GM23248 (cell line): ENCODE measurements at regions not wholly inside any gene's neighbourhood (a gene's known extent, or its start where the extent isn't known, plus 50 kb on each side); places are given as distances from the start of the nearest gene placed in this dataset.

Experiments used
- EZH2 ChIP-seq: fragments of 200-600 bp; sonication (generic); IDR thresholded peaks from 2 replicates; pipeline ENCODE4 v1.6.1; 2018; ENCODE audit warnings: antibody characterized with exemption, mild to moderate bottlenecking; ENCODE audit not compliant: insufficient read depth, poor library complexity, severe bottlenecking
- EZH2phosphoT487 ChIP-seq: fragments of 200-600 bp; sonication (generic); IDR thresholded peaks from 2 replicates; pipeline ENCODE4 v1.6.1; 2018; ENCODE audit warnings: antibody characterized with exemption, moderate library complexity, mild to moderate bottlenecking, low read depth; ENCODE audit not compliant: insufficient read depth

DNA sequence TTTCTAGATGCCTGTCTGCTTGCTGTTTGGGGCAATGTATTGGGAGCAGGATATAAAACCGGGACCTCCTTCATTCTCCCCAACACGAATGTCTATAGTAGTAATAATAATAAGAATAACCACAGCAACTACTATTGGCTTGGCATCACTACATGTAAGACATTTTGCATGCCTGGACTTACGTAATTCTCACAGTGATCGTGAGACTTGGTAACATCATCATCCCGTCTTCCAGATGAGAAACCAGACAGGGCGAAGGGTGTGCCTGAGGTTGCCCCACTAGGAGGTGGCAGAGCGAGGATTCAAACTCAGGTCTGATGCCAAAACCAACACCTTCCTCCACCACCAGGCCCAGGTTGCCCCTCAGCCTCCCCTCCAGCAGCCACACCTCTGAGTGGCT is 185.1 kb downstream of the RGS3 start:
- TF ChIP-seq EZH2phosphoT487 = no peak
- no peak for TF ChIP-seq EZH2
